ENCODE measurements at regions not wholly inside any gene's neighbourhood (a gene's known extent, or its start where the extent isn't known, plus 50 kb on each side); places are given as distances from the start of the nearest gene placed in this dataset.
"Not testable (repeated sequence)": the region's sequence is repeated elsewhere in the genome, so short reads cannot be mapped to it uniquely, and the experiment has no call there.

DNA sequence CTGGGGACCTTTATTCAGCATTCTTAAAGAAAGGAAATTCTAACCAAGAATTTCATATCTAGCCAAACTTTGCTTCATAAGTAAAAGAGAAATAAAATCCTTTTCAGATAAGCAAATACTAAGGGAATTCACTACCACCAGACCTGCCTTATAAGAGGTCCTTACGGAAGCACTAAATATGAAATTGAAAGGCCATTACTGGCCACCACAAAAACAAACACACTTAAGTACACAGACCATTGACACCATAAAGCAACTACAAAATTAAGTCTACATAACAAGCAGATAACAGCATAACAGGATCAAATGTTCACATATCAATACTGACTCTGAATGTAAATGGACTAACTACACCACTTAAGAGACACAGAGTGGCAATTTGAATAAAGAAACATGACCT lies 361.4 kb upstream of the POU5F2 start:
- H3K27me3 ChIP-seq (ENCODE audit: control insufficient read depth, insufficient read depth, low read length) = no peaks in the 10 kb centered on the region
- no peak for DNase-seq (ENCODE audit: low read depth, low spot score)
- no peak overlapping the region for H3K27ac ChIP-seq (ENCODE audit: low read length)
- H3K4me3 ChIP-seq (ENCODE audit: low read length) = no peak overlapping the region
- H3K36me3 ChIP-seq (ENCODE audit: control insufficient read depth, insufficient read depth, low read length) = no peaks in the 10 kb centered on the region
- WGBS (ENCODE audit: insufficient coverage, insufficient read length) = no CpG with 5 or more reads among the region's 1 CpG
- no peaks in the 10 kb centered on the region for H3K4me1 ChIP-seq (ENCODE audit: control insufficient read depth, insufficient read depth, low read length)
- no peaks in the 10 kb centered on the region for H3K9me3 ChIP-seq (ENCODE audit: control insufficient read depth, insufficient read depth, low read length)

DNA sequence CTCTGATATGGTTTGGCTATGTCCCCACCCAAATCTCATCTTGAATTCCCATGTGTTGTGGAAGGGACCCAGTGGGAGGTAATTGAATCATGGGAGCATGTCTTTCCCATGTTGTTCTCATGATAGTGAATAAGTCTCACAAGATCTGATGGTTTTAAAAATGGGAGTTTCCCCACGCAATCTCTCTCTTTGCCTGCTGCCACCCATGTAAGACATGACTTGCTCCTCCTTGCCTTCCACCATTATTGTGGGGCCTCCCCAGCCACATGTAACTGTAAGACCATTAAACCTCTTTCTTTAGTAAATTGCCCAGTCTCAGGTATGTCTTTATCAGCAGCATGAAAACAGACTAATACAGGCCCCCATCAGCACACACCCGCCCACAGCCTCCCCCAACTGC lies 356.0 kb upstream of the POU5F2 start:
- not testable (repeated sequence) for H3K4me3 ChIP-seq (ENCODE audit: low read length); H3K9me3 ChIP-seq (ENCODE audit: control insufficient read depth, insufficient read depth, low read length); H3K27me3 ChIP-seq (ENCODE audit: control insufficient read depth, insufficient read depth, low read length); H3K27ac ChIP-seq (ENCODE audit: low read length); H3K4me1 ChIP-seq (ENCODE audit: control insufficient read depth, insufficient read depth, low read length); DNase-seq (ENCODE audit: low read depth, low spot score); H3K36me3 ChIP-seq (ENCODE audit: control insufficient read depth, insufficient read depth, low read length)
- no CpG with 5 or more reads among the region's 2 CpGs for WGBS (ENCODE audit: insufficient coverage, insufficient read length)

DNA sequence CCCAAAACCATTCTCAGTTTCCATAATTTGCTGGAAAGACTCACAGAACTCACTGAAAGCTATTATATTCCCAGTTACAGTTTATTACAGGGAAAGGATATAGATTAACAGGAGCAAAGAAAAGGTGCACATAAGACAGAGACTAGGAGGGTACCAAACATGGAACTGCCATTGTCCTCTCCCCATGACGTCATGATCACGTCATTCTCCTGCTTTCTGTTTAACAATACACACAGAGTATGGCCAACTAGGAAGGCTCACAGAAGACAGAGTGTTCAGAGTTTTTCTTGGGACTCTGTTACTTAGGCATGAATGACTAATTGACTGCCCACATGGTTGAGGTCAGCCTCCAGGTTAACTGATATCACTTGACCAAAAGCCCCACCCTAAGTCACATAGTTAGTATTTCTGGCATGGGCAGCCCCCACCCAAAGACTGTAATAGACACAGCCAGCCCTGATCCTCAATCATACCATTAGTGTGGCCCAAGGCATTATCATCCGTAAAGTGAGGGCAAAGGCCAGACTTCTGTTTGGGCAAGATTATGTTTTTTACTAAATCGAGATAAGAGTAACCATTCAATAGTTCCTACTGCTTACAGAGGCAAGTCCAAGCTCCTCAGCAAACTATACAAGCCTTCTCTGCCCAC lies 353.5 kb upstream of the POU5F2 start:
- Histone ChIP-seq H3K27me3 (ENCODE audit: control insufficient read depth, insufficient read depth, low read length) (no peaks in the 10 kb centered on the region), H3K27ac (ENCODE audit: low read length) (no peak overlapping the region), H3K9me3 (ENCODE audit: control insufficient read depth, insufficient read depth, low read length) (no peaks in the 10 kb centered on the region; the same call in 1 of the 2 replicates), H3K4me3 (ENCODE audit: low read length) (no peak overlapping the region), H3K4me1 (ENCODE audit: control insufficient read depth, insufficient read depth, low read length) (no peaks in the 10 kb centered on the region), H3K36me3 (ENCODE audit: control insufficient read depth, insufficient read depth, low read length) (no peaks in the 10 kb centered on the region)
- DNase-seq (ENCODE audit: low read depth, low spot score) = no peak
- WGBS (ENCODE audit: insufficient coverage, insufficient read length) = no CpG with 5 or more reads among the region's 4 CpGs

GRCh38 chr5:94093300-94093699 lies 351.9 kb upstream of the POU5F2 start:
- Histone ChIP-seq H3K27me3 (ENCODE audit: control insufficient read depth, insufficient read depth, low read length) (no peaks in the 10 kb centered on the region), H3K9me3 (ENCODE audit: control insufficient read depth, insufficient read depth, low read length) (no peaks in the 10 kb centered on the region; the same call in 1 of the 2 replicates)

DNA sequence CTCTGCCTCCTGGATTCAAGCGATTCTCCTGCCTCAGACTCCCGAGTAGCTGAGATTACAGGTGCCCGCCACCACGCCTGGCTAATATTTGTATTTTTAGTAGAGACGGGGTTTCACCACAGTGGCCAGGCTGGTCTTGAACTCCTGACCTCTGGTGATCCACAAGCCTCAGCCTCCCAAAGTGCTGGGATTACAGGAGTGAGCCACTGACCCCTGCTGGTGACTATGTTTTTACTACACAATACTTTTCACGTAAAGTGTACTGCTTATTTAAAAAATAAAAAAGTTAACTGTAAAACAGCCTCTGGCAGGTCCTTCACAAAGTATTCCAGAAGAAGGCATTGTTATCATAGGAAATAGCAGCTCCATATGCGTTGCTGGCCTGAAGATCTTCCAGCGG lies 345.2 kb upstream of the POU5F2 start:
- H3K36me3 ChIP-seq (ENCODE audit: control insufficient read depth, insufficient read depth, low read length); H3K4me3 ChIP-seq (ENCODE audit: low read length); H3K27ac ChIP-seq (ENCODE audit: low read length); H3K4me1 ChIP-seq (ENCODE audit: control insufficient read depth, insufficient read depth, low read length); H3K27me3 ChIP-seq (ENCODE audit: control insufficient read depth, insufficient read depth, low read length); H3K9me3 ChIP-seq (ENCODE audit: control insufficient read depth, insufficient read depth, low read length): not testable (repeated sequence)
- no CpG with 5 or more reads among the region's 8 CpGs for WGBS (ENCODE audit: insufficient coverage, insufficient read length)
- peak; percentile 16 for DNase-seq (ENCODE audit: low read depth, low spot score)

More at GRCh38 chr5:94093300-94093699, 351.9 kb upstream of the POU5F2 start:
- H3K4me1 ChIP-seq (ENCODE audit: control insufficient read depth, insufficient read depth, low read length) = no peaks in the 10 kb centered on the region
- DNase-seq (ENCODE audit: low read depth, low spot score) = no peak
- no peak overlapping the region for H3K4me3 ChIP-seq (ENCODE audit: low read length)
- H3K27ac ChIP-seq (ENCODE audit: low read length) = no peak overlapping the region
- H3K36me3 ChIP-seq (ENCODE audit: control insufficient read depth, insufficient read depth, low read length) = no peaks in the 10 kb centered on the region

DNA sequence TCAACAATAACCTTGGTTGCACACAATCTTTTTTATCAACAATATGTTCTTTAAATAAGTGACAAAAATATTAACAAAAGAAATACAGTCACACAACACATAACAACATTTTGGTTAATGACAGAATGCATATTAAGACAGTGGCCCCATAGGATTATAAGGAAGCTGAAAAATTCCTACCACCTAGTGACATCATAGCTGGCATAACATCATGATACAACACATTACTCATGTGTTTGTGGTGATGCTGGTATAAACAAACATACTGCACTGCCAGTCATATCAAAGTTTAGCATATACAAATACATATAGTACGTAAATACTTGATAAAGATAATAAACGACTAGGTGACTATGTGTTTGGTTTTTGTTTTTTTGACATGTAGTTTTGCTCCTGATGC lies 344.8 kb upstream of the POU5F2 start:
- Histone ChIP-seq H3K4me1 (ENCODE audit: control insufficient read depth, insufficient read depth, low read length) (no peaks in the 10 kb centered on the region), H3K9me3 (ENCODE audit: control insufficient read depth, insufficient read depth, low read length) (no peaks in the 10 kb centered on the region), H3K27me3 (ENCODE audit: control insufficient read depth, insufficient read depth, low read length) (no peaks in the 10 kb centered on the region), H3K36me3 (ENCODE audit: control insufficient read depth, insufficient read depth, low read length) (no peaks in the 10 kb centered on the region), H3K4me3 (ENCODE audit: low read length) (no peak overlapping the region), H3K27ac (ENCODE audit: low read length) (no peak overlapping the region)
- no peak for DNase-seq (ENCODE audit: low read depth, low spot score)
- no CpG with 5 or more reads among the region's 2 CpGs for WGBS (ENCODE audit: insufficient coverage, insufficient read length)

- no peaks in the 10 kb centered on the region for H3K36me3 ChIP-seq (ENCODE audit: control insufficient read depth, insufficient read depth, low read length)
- no peak overlapping the region for H3K27ac ChIP-seq (ENCODE audit: low read length)
- no peak overlapping the region for H3K4me3 ChIP-seq (ENCODE audit: low read length)
- H3K27me3 ChIP-seq (ENCODE audit: control insufficient read depth, insufficient read depth, low read length) = no peaks in the 10 kb centered on the region
- H3K4me1 ChIP-seq (ENCODE audit: control insufficient read depth, insufficient read depth, low read length) = no peaks in the 10 kb centered on the region
- no peak for DNase-seq (ENCODE audit: low read depth, low spot score)
- H3K9me3 ChIP-seq (ENCODE audit: control insufficient read depth, insufficient read depth, low read length) = no peaks in the 10 kb centered on the region
These were observed 341.0 kb upstream of the POU5F2 start for GRCh38 chr5:94082405-94082804.

DNA sequence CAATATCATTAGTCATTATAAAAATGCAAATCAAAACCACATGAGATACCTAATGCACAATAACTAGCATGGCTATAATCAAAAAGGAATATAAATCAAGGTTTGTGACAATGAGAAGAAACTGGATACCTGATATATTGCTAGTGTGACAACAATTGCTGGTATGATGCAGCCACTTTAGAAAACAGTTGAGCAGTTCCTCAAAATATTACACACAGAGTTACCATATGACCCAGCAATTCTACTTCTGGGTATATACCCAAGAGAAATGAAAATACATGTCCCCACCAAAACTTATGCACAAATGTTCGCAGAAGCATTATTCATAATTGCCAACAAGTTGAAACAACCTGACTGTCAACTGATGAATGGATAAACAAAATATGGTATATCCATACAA lies 339.7 kb upstream of the POU5F2 start:
- Histone ChIP-seq H3K36me3 (ENCODE audit: control insufficient read depth, insufficient read depth, low read length) (no peaks in the 10 kb centered on the region), H3K4me3 (ENCODE audit: low read length) (no peak overlapping the region), H3K27me3 (ENCODE audit: control insufficient read depth, insufficient read depth, low read length) (no peaks in the 10 kb centered on the region), H3K9me3 (ENCODE audit: control insufficient read depth, insufficient read depth, low read length) (no peaks in the 10 kb centered on the region), H3K27ac (ENCODE audit: low read length) (no peak overlapping the region), H3K4me1 (ENCODE audit: control insufficient read depth, insufficient read depth, low read length) (no peaks in the 10 kb centered on the region)
- DNase-seq (ENCODE audit: low read depth, low spot score) = no peak
- no CpG with 5 or more reads among the region's 1 CpG for WGBS (ENCODE audit: insufficient coverage, insufficient read length)

DNA sequence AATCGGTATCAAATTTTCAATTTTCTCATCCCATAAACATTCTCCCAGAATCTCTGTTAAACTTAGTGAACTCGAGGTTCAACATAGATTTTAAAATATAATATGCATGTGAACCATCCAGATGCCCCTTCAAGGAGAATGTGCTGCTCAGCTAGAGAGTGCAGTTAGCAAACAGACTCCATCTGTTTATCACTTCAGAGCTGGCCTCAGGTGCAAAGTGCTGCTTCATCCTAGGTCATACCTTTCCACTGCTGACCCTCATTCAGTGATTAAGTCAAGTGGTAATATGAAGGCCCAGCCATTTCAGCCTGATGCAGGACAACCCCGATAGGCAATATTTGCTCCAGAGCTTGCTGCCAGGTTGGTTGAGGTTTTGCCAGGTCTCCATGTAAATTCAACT lies 339.0 kb upstream of the POU5F2 start:
- H3K4me3 ChIP-seq (ENCODE audit: low read length) = no peak overlapping the region
- WGBS (ENCODE audit: insufficient coverage, insufficient read length) = no CpG with 5 or more reads among the region's 3 CpGs
- no peaks in the 10 kb centered on the region for H3K9me3 ChIP-seq (ENCODE audit: control insufficient read depth, insufficient read depth, low read length)
- H3K36me3 ChIP-seq (ENCODE audit: control insufficient read depth, insufficient read depth, low read length) = no peaks in the 10 kb centered on the region
- H3K27ac ChIP-seq (ENCODE audit: low read length) = no peak overlapping the region
- H3K27me3 ChIP-seq (ENCODE audit: control insufficient read depth, insufficient read depth, low read length) = no peaks in the 10 kb centered on the region
- no peaks in the 10 kb centered on the region for H3K4me1 ChIP-seq (ENCODE audit: control insufficient read depth, insufficient read depth, low read length)
- no peak for DNase-seq (ENCODE audit: low read depth, low spot score)

DNA sequence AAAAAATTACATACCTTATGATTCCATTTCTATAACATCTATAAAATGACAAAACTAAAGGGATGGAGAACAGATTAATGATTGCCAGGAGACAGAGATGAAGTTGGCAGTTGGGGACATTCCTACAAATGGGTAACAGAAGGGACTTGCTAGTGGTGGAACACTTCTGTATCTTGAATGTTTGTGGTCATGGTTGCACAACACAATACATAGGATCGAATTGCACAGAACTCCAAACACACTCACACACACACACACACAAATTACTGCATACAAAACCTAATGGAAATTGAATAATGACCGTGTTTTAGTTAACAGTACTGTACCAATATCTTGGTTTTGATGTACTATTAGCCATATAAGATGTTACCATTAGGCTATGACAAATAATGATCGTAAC lies 330.7 kb upstream of the POU5F2 start:
- WGBS (ENCODE audit: insufficient coverage, insufficient read length) = no CpG with 5 or more reads among the region's 3 CpGs
- Histone ChIP-seq H3K36me3 (ENCODE audit: control insufficient read depth, insufficient read depth, low read length) (no peaks in the 10 kb centered on the region), H3K9me3 (ENCODE audit: control insufficient read depth, insufficient read depth, low read length) (no peaks in the 10 kb centered on the region), H3K4me1 (ENCODE audit: control insufficient read depth, insufficient read depth, low read length) (no peaks in the 10 kb centered on the region), H3K27me3 (ENCODE audit: control insufficient read depth, insufficient read depth, low read length) (no peaks in the 10 kb centered on the region), H3K27ac (ENCODE audit: low read length) (no peak overlapping the region), H3K4me3 (ENCODE audit: low read length) (no peak overlapping the region)
- no peak for DNase-seq (ENCODE audit: low read depth, low spot score)

- H3K4me1 ChIP-seq (ENCODE audit: control insufficient read depth, insufficient read depth, low read length) = peaks cover 1% of the 10 kb centered on the region; the same call in 1 of the 2 replicates
- no peaks in the 10 kb centered on the region for H3K27me3 ChIP-seq (ENCODE audit: control insufficient read depth, insufficient read depth, low read length)
- H3K9me3 ChIP-seq (ENCODE audit: control insufficient read depth, insufficient read depth, low read length) = no peaks in the 10 kb centered on the region; the same call in 1 of the 2 replicates
- no CpG with 5 or more reads among the region's 2 CpGs for WGBS (ENCODE audit: insufficient coverage, insufficient read length)
- no peak for DNase-seq (ENCODE audit: low read depth, low spot score)
- no peak overlapping the region for H3K4me3 ChIP-seq (ENCODE audit: low read length)
- no peak overlapping the region for H3K27ac ChIP-seq (ENCODE audit: low read length)
- no peaks in the 10 kb centered on the region for H3K36me3 ChIP-seq (ENCODE audit: control insufficient read depth, insufficient read depth, low read length)
These were observed 325.2 kb upstream of the POU5F2 start for GRCh38 chr5:94066437-94067207.

Measured in iPS DF 6.9 (cell line).